ENCODE measurements at regions not wholly inside any gene's neighbourhood (a gene's known extent, or its start where the extent isn't known, plus 50 kb on each side); places are given as distances from the start of the nearest gene placed in this dataset.
A peak's percentile ranks its signal among the peaks of the same experiment; 100 is the strongest.

GRCh38 chr4:24279469-24279868, 304.9 kb downstream of the DHX15 start:
- DNase-seq: no peak

- DNase-seq: no peak
These were observed 305.7 kb downstream of the DHX15 start for GRCh38 chr4:24278693-24279092.

DNA sequence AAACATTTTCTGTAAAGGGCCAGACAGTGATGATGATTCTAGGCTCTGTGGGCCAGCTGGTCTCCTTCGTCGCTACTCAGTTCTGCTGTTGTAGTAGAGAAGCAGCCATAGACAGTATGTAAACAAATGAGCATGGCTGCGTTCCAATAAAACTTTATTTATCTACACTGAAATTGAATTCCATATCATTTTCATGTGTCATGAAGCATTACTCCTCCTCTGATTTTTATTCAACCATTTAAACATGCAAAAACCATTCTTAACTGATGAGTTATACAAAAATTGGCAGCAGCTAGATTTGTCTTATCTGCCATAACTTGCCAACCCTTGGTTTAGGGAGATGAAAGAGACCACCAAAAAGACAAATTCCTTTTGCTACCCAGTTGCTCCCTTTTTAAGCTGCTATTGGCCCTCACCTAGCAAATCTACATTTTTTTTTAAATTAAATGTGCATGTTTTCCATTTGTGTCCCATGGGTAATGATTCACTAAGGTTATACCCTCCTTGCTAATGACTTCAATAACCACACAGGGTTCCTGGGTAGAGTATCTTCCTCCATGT, 309.9 kb downstream of the DHX15 start:
- peak; percentile 8 for DNase-seq

- DNase-seq: no peak
These were observed 311.2 kb downstream of the DHX15 start for GRCh38 chr4:24273136-24273535.

DNA sequence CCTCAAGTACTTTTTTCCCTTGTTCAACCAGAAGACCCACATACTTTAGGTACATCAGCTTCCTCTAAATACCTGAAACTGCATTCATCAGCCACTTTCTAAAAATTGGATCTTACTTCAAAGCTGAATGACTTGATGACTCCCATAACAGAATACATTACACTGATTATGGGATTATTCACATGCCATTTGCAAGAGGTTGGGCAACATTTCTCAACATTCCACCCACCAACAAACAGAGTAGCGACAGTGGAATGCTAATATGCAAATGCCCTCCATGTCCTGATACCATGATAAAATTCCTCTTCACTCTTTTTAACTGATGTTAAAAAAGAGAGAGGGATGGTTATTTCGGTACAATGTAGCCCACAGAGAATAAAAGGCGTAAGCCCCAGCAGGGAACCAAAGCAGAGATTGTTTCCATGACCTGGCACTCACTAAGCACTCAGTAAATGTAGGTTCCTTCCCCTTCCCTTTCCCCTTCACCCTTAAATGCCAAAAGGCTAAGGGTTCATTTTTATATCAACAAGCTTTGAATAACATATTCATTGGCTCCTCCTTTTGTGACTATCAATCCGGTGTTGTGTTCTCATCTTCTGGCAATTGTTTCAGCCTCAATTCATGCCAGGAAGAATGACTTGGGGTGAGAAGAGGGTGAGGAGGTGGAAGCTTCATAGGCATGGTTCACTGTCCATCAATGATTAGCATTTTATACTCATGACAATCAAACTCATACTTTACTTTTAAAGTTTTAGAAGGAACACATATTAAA, 317.2 kb downstream of the DHX15 start:
- peak; percentile 3 for DNase-seq

DNA sequence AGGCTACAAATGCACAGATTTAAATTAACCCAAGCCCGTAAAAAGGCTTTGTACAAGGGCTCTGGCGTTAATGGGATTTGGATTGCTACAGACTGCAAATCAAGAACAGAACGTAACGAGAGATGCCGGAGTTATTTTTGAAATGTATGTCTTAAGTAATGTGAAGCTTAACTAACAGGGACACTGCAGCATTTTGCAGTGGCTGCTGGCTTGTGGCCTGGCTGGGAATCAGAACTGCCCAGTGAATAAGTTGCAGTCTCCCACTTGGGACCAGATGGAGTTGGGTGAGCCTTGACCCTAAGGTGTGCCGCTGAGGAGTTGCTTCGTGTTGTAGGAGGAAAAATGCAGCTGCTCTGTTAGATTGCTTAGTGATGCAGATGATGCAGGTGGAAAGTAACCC, 318.4 kb downstream of the DHX15 start:
- no peak for DNase-seq

- no peak for DNase-seq
These were observed 321.7 kb downstream of the DHX15 start for GRCh38 chr4:24262616-24263015.

DNA sequence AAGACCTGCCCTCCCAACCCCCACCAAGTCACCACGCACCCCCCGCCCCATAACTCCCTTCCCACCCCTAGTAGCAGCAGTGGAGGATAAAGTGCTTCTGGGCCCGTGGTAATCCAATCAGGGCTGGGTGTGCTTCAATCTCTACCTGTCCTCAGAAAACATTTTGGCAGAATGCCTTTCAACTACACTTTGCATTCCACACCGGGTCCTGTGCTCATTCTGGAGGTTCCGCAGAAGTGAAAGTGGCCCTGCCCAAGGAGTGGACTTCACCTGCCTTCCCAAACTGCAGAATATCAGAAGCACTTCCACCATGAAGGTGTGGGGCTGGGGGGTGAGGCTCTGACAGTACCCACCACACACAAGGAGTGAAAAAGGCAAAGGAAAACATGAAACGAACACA, 322.3 kb downstream of the DHX15 start:
- no peak for DNase-seq

DNA sequence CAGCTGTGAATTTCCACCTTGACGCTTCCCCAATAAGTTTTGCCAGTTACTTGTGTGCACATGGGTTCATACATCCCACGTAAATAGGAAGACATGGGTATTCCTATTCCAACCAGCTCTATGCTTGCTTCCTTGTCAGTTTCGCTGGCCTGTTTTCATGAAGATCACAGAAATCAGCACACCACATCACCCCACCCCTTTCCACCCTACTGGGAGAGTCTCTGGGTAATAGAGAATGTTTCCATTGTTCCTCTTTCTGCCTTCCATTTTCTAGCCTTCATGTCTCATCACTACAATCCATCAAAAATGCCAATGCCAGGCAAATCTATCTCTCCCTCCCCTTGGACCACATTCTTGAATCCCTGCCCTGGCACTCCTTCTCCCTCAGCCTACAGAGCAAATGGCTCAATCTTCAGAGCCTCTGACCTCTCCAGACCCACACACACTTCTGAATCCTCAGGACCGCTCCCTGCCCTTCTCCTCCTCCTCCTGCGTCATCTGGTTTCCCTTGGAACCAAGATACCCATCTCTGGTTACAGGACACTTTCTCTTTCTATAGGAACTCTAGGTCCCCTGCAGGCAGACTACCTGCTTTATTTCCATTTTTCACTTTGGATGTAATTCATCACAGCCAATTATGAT, 323.3 kb downstream of the DHX15 start:
- no peak for DNase-seq

DNA sequence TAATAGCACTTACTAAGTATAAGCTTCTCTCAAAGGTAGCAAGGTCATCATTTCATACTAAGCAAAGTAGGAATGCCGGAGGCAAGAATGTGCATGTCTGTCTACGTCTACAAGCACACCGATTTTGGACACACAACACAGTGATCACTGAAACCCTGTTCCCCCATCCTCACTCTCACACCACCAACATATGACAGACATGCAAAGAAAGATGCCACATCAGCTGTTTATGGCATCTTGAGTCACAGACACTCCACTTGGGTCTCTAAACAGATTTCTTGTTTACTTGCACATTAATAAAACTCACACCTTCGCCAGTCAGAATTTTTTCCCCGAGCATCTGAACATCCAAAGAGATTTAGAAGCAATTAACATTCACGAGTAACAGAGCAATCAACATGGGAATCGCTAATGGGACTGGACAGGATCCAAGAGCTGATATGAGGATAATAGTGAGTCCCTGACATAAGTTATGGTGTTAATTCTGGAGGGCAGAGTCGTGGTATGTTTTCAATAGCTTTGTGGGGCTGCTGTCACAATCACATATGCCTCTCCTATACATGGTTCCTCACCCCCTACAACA, 324.1 kb downstream of the DHX15 start:
- DNase-seq: no peak

GRCh38 chr4:24256547-24256946, 327.8 kb downstream of the DHX15 start:
- no peak for DNase-seq

GRCh38 chr4:24256066-24256465, 328.3 kb downstream of the DHX15 start:
- DNase-seq: no peak

DNA sequence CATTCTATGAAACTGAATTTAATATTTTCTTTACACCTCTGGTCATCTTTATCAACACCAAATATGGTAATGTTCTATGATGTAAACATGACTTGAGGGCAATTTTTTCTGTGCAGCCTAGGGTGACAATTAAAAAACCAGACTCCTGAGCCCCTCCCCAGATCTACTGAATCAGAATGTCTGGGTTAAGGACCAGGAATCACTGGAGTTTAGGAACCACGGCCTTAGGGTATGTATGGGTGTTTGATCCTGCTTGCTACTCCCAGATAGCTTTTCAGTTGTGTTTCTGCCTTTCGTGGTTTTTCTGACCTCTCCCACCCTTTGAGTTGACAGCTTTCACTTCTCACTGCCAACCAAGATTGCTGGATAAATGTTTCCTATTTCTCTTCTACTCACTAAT, 332.2 kb downstream of the DHX15 start:
- no peak for DNase-seq

DNA sequence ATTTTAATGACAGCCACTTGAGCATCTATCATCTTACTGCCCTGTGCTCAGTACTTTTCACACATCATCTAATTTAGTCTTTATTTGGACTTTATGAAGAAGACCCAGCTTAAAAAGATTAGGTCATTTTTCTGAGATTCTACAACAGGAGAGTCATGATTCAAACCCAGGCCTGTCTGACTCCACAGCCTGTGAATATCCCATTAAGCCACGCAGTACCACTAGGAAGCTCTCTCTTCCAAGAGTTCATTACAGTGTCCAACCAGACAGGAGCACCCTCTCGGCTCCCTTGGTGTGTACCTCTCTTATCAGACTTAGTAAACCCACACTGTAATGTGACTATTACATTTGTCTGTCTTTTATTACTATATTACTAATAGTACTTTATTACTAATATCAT, 332.8 kb downstream of the DHX15 start:
- DNase-seq: no peak

DNA sequence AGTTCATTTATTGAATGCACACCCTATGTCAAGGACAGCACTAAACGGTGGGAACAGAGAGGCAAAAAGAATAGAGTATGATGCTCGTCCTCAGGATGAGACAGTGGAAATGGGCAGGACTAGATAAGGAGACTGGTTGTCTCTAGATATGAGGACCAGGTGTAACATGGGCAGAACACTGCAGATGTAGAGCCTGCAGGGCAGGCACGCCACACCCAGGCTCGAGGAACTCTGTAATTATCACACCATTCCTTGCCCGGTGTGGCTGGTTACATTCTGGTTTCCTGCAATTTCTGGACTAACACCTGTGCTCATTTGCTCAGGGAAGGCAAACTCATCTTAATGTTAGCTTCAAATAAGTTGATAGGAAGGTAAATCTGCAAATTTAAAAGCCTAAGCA, 334.4 kb downstream of the DHX15 start:
- no peak for DNase-seq

DNA sequence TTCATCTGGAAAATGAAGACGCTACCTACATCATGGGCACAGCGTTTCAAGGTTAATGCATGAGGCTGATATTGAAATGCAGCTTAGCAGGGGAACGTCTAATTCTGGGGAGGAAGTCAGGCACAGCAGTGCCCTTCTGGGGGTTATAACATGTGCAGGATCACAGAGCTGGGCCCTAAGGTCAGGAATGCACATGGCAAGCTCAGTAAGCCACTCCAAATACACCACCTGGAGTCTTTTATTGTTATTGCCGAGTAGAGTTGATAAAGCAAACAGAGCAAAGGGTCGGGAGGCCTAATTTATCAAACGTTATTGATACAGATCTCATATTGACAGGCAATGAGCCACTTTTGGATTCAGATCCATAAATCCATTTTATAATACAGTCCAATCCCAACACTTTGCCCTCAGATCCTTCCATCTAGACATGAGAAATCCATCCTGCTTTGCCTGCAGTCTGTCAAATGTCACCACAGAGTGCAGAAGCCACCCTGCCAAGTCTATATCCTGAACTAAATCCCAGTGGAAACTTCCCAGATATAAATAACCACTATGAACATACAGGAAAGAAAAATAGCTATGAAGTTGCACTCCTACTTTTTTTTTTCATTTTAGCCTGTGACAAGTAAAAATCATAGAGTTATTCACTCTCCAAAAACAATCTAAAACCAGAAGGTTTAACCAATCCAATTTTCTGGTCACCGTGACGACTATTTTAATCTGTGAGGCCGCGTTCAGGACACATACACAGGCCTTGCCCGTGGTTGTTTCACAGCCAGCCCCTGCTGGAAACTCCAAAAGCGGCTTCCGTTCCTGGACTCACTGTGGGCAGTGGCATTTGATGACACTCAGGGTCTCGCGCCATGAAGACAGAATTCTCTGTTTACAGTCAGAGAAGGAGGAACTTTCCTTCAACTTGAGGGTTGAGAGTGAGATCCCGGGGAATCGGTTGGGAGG, 335.4 kb downstream of the DHX15 start:
- DNase-seq: no peak

DNA sequence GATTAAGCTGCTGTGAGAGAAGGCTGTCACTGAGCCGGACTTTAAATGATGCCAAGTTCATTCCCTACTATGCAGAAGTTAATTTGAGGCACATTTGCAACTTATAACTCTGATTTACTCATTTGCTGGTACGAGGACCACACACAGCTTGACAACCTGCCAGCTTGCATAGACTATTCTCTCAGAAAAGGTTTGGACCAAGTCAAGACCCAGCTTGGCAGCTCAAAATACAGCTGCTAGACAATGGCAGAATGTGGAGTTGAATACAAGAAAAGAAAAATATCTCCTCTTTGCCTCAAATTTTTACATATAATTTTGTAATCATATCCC, 338.9 kb downstream of the DHX15 start:
- DNase-seq: no peak

- no peak for DNase-seq
These were observed 339.5 kb downstream of the DHX15 start for GRCh38 chr4:24244663-24245490.

GRCh38 chr4:24243641-24244040, 340.7 kb downstream of the DHX15 start:
- no peak for DNase-seq

- no peak for DNase-seq
These were observed 342.8 kb downstream of the DHX15 start for GRCh38 chr4:24241511-24241910.

- DNase-seq: no peak
These were observed 343.7 kb downstream of the DHX15 start for GRCh38 chr4:24240655-24241054.

DNA sequence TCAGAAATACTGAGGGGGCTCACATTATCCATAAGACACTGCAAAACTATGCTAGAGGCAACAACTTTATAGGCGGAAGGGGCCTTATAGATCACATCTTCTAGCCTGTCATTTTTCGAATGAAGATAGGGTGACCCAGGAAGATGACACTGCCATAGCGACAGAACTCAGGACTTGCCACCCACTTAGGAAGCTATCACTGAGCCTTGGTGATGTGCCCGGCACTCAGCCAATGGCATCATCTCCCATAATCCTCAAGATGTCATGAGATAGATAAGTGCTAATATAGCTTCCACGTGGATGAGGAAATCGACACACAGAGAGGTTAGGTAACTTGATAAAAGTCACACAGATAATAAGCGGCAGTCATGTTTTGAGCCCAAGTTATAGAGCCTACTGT, 346.6 kb downstream of the DHX15 start:
- no peak for DNase-seq
